T-cell (primary cell): ENCODE measurements at regions not wholly inside any gene's neighbourhood (a gene's known extent, or its start where the extent isn't known, plus 50 kb on each side); places are given as distances from the start of the nearest gene placed in this dataset.

Experiments used
- ATAC-seq, 4 experiments: fragments of 200-7000 bp in 3 of 4; fragments of 150-1000 bp in 1 of 4; cut with Tn5 transposase; replicated peaks in 1 of 4; 1 replicate in 3 of 4; 2 replicates in 1 of 4; pipeline ENCODE4 v1.10.0; 2021; ENCODE audit warnings: moderate library complexity in 3 of 4, mild to moderate bottlenecking in 2 of 4, moderate number of reproducible peaks in 1 of 4
- CTCF ChIA-PET, 2 donors: fragments of 300-600 bp; sonication (Branson Sonifier 250); formaldehyde crosslinking; loops; one replicate each; lab custom pipeline; 2022; ENCODE audit warnings: antibody characterized with exemption in 2 of 2; lab: Charles Lee
- POLR2A ChIA-PET, 2 donors: fragments of 300-600 bp; sonication (Branson Sonifier 250); formaldehyde crosslinking; loops; one replicate each; lab custom pipeline; 2022; ENCODE audit warnings: antibody characterized with exemption in 2 of 2; lab: Charles Lee
- DNase-seq, 35 experiments: peaks; one replicate each; pipeline versions ENCODE4 v3.0.0 to v3.0.0-alpha.2; 2013 to 2023
- H3K27ac ChIP-seq: one replicate; pipeline ENCODE4 v1.5.1; 2013; ENCODE audit warnings: low read length
- H3K27me3 ChIP-seq, 2 experiments: replicated peaks in 1 of 2; 1 replicate in 1 of 2; 2 replicates in 1 of 2; pipeline versions ENCODE4 v1.6.1 to v1.7.0; 2013; ENCODE audit warnings: low read length in 1 of 2, mixed read lengths in 1 of 2; ENCODE audit not compliant: control insufficient read depth in 2 of 2, insufficient read depth in 2 of 2; ENCODE audit errors: extremely low read depth in 1 of 2
- H3K36me3 ChIP-seq, 2 donors: 1 replicate in 1 of 2; 2 replicates in 1 of 2; pipeline versions ENCODE4 v1.6.1 to v1.7.0; 2013; ENCODE audit warnings: low read length in 1 of 2; ENCODE audit not compliant: control insufficient read depth in 2 of 2, insufficient read depth in 1 of 2; ENCODE audit errors: extremely low read depth in 1 of 2
- H3K4me1 ChIP-seq, 2 experiments: 1 replicate in 1 of 2; 2 replicates in 1 of 2; pipeline versions ENCODE4 v1.6.1 to v1.7.0; 2013; ENCODE audit warnings: low read length in 2 of 2, mixed read lengths in 1 of 2; ENCODE audit not compliant: insufficient read depth in 2 of 2, control insufficient read depth in 1 of 2; ENCODE audit errors: extremely low read depth in 1 of 2
- H3K4me3 ChIP-seq, 2 donors: 1 replicate in 1 of 2; 2 replicates in 1 of 2; pipeline versions ENCODE4 v1.5.1 to v1.7.0; 2013; ENCODE audit warnings: mild to moderate bottlenecking in 2 of 2, low read length in 1 of 2, moderate library complexity in 1 of 2; ENCODE audit not compliant: control insufficient read depth in 1 of 2; ENCODE audit errors: extremely low read depth in 1 of 2
- H3K9me3 ChIP-seq: 2 replicates; pipeline ENCODE4 v1.7.0; 2013
- H3K27ac Mint-ChIP-seq, 2 donors: one replicate each; pipeline ENCODE4 v1.8.0; 2020 to 2021; ENCODE audit warnings: mild to moderate bottlenecking in 2 of 2, mixed read lengths in 2 of 2
- H3K27me3 Mint-ChIP-seq, 2 donors: one replicate each; pipeline ENCODE4 v1.8.0; 2021 to 2022; ENCODE audit warnings: mixed read lengths in 2 of 2
- H3K36me3 Mint-ChIP-seq: one replicate; pipeline ENCODE4 v1.8.0; 2021; ENCODE audit warnings: mixed read lengths
- H3K4me1 Mint-ChIP-seq, 3 donors: one replicate each; pipeline ENCODE4 v1.8.0; 2020 to 2022; ENCODE audit warnings: mixed read lengths in 3 of 3, mild to moderate bottlenecking in 1 of 3
- H3K4me3 Mint-ChIP-seq, 3 donors: one replicate each; pipeline ENCODE4 v1.8.0; 2020 to 2022; ENCODE audit warnings: mild to moderate bottlenecking in 3 of 3, mixed read lengths in 3 of 3, moderate library complexity in 3 of 3
- H3K9me3 Mint-ChIP-seq, 3 donors: one replicate each; pipeline ENCODE4 v1.8.0; 2020 to 2022; ENCODE audit warnings: mixed read lengths in 3 of 3
- WGBS: methylation state at CpG from one replicate; pipeline ENCODE4 v1.1.5; 2013; ENCODE audit warnings: missing lambda C conversion rate; ENCODE audit not compliant: insufficient coverage; 5-methylcytosine and 5-hydroxymethylcytosine counted together

DNA sequence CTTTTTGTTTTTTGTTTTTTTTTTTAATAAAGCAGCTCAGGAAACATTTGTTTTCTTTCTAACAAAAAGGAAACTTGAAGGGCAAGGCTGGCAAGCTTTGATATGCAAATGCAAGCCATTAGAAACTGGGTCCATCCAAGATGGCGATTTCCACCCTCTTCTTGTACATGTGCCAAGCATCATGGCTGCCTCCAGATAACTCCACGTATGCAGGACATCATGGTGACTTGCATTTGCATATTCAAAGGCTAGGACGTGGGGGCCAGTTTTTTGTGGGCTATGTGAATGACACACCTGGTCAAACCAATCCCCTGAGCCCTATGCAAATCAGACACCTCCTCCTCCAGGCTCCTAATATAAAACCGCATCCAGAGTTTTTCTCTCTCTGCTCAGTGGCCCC lies 692.6 kb downstream of the FAM133A start:
- peaks cover 0 to 7% of the 10 kb centered on the region in 2 donors for H3K27me3 Mint-ChIP-seq
- CTCF ChIA-PET, result no interaction called here
- ATAC-seq (no peak), DNase-seq (no peak)
- no peak overlapping the region for H3K4me3 Mint-ChIP-seq
- no peaks in the 10 kb centered on the region for H3K36me3 Mint-ChIP-seq
- no peaks in the 10 kb centered on the region for H3K4me1 ChIP-seq
- H3K27ac ChIP-seq, result no peak overlapping the region
- no peak overlapping the region for H3K27ac Mint-ChIP-seq
- no peaks in the 10 kb centered on the region for H3K9me3 ChIP-seq
- H3K9me3 Mint-ChIP-seq, result peaks cover 0 to 13% (median 3%) of the 10 kb centered on the region in 3 donors
- no CpG with 5 or more reads among the region's 4 CpGs for WGBS
- POLR2A ChIA-PET, result no interaction called here
- H3K4me3 ChIP-seq, result no peak overlapping the region
- no peaks in the 10 kb centered on the region for H3K36me3 ChIP-seq
- H3K4me1 Mint-ChIP-seq, result no peaks in the 10 kb centered on the region
- no peaks in the 10 kb centered on the region for H3K27me3 ChIP-seq

DNA sequence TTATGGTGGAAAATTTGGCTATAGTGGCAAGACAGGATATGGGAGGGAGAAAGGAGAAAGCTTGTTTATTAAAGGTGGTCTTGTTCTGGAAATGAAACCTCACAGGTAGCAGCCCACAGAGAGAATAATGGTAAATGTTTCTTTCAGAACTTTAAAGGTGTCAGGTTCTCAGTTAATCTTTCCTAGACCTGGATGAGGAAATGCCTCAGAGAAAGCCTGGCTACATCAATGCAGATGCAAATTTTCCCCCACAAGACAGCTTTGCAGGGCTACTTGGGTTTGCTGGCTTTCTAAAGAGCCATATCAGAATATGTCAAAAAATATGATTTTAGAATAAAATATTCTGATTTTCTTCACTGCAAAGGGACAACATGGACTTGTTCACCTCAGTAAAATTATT lies 715.0 kb downstream of the FAM133A start:
- H3K4me3 Mint-ChIP-seq, result no peak overlapping the region
- ChIA-PET POLR2A (no interaction called here), CTCF (no interaction called here)
- DNase-seq, result no peak
- no peaks in the 10 kb centered on the region for H3K4me1 Mint-ChIP-seq
- Histone ChIP-seq H3K27ac (no peak overlapping the region), H3K4me3 (no peak overlapping the region), H3K36me3 (no peaks in the 10 kb centered on the region), H3K9me3 (no peaks in the 10 kb centered on the region), H3K27me3 (no peaks in the 10 kb centered on the region), H3K4me1 (no peaks in the 10 kb centered on the region)
- peaks cover 0 to 6% of the 10 kb centered on the region in 2 donors for H3K27me3 Mint-ChIP-seq
- H3K36me3 Mint-ChIP-seq, result no peaks in the 10 kb centered on the region
- no peak for ATAC-seq
- peaks cover 2 to 13% (median 9%) of the 10 kb centered on the region in 3 donors for H3K9me3 Mint-ChIP-seq
- no peak overlapping the region for H3K27ac Mint-ChIP-seq

DNA sequence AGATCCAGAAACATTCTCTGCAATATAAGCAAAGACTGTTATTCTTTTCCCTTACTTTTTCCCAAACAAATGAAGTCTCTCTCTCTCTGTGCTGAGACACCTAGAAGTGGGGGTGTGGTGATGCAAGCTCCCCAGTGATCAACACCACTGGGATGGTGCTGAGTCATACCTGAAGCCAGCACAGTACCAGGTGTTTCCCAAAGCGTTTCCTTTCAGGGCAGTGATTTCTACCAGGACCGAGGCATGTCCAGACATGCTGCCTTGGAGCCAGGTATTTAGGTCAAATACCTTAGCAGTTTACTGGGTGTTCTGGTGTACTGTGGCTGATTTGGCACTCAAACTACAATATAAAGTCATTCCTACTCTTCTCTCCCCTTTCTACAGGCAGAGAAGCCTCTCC lies 726.5 kb downstream of the FAM133A start:
- H3K4me3 ChIP-seq, result no peak overlapping the region
- H3K36me3 Mint-ChIP-seq, result no peaks in the 10 kb centered on the region
- ATAC-seq (no peak), DNase-seq (no peak)
- no peak overlapping the region for H3K4me3 Mint-ChIP-seq
- H3K9me3 Mint-ChIP-seq, result peaks cover 0 to 11% (median 6%) of the 10 kb centered on the region in 3 donors
- H3K27ac Mint-ChIP-seq, result no peak overlapping the region
- no peaks in the 10 kb centered on the region for H3K27me3 ChIP-seq
- ChIA-PET CTCF (no interaction called here), POLR2A (no interaction called here)
- no peaks in the 10 kb centered on the region for H3K4me1 Mint-ChIP-seq
- H3K9me3 ChIP-seq, result peaks cover 2% of the 10 kb centered on the region
- peaks cover 0 to 7% of the 10 kb centered on the region in 2 donors for H3K27me3 Mint-ChIP-seq
- no peak overlapping the region for H3K27ac ChIP-seq
- H3K36me3 ChIP-seq, result no peaks in the 10 kb centered on the region
- no CpG with 5 or more reads among the region's 2 CpGs for WGBS
- no peaks in the 10 kb centered on the region for H3K4me1 ChIP-seq

DNA sequence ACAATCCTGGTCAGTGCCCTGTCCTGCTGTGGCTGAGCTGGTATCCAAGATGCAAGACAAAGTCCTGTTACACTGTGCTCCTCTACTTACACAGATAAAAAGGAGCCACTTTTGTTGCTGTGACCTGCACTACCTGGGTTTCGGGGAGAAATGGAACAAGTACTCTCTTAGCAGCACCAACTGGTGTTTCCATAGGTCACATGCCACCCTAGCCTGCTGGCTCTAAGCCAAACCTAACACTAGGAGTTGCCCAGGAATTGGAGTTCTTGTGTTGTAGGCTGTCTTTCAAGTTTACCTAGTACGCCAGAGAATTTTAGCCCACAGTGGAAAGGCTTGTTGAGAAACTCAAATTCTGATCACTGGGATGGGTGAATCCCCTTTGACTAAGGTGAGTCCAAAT lies 727.4 kb downstream of the FAM133A start:
- no peak for DNase-seq
- no peaks in the 10 kb centered on the region for H3K36me3 ChIP-seq
- H3K36me3 Mint-ChIP-seq, result no peaks in the 10 kb centered on the region
- H3K4me1 Mint-ChIP-seq, result no peaks in the 10 kb centered on the region
- peaks cover 0 to 11% (median 6%) of the 10 kb centered on the region in 3 donors for H3K9me3 Mint-ChIP-seq
- H3K27ac Mint-ChIP-seq, result no peak overlapping the region
- H3K27me3 Mint-ChIP-seq, result peaks cover 0 to 7% of the 10 kb centered on the region in 2 donors
- ChIA-PET CTCF (no interaction called here), POLR2A (no interaction called here)
- H3K27ac ChIP-seq, result no peak overlapping the region
- no CpG with 5 or more reads among the region's 2 CpGs for WGBS
- H3K27me3 ChIP-seq, result no peaks in the 10 kb centered on the region
- ATAC-seq, result no peak
- peaks cover 2% of the 10 kb centered on the region for H3K9me3 ChIP-seq
- no peaks in the 10 kb centered on the region for H3K4me1 ChIP-seq
- H3K4me3 Mint-ChIP-seq, result no peak overlapping the region
- no peak overlapping the region for H3K4me3 ChIP-seq

DNA sequence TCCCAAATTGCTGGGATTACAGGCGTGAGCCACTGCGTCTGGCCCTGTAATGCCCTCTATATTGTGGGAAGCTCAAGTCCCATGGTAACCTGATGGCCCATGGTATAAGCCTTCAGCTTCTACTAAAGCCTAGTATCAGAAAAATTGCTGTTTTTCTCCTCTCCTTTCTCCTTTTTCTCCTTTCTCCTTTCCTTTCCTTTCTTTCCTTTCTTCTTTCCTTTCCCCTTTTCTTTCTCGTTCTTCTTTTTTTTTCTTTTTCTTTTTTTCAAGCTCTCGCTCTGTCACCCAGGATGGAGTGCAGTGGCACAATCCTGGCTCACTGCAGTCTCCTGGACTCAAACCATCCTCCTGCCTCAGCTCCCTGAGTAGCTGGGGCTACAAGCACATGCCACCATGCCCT lies 740.7 kb downstream of the FAM133A start:
- H3K27me3 Mint-ChIP-seq, result no peaks in the 10 kb centered on the region
- WGBS, result 75% methylated on average over 2 of the region's 4 CpGs
- CTCF ChIA-PET, result no interaction called here

DNA sequence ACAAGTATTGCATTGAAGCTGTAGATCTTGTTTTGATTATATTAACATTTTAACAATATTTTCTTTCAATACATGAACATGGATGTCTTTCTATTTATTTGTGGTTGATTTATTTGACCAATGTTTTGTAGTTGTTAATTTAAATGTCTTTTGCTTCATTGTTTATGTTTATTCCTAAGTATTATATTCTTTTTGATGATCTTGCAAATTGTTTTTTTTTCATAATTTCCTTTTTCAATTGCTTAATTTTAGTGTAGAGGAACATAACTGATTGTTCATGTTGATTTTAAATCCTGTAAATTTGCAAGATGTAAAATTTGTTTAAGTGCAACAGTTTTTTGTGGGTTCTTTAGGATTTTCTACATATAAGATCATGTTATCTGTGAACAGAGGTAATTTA lies 744.1 kb downstream of the FAM133A start:
- Mint-ChIP-seq H3K4me1 (no peaks in the 10 kb centered on the region), H3K36me3 (no peaks in the 10 kb centered on the region), H3K9me3 (no peaks in the 10 kb centered on the region), H3K27me3 (no peaks in the 10 kb centered on the region), H3K4me3 (no peak overlapping the region), H3K27ac (no peak overlapping the region)
- Histone ChIP-seq H3K27ac (no peak overlapping the region), H3K4me1 (no peaks in the 10 kb centered on the region), H3K27me3 (no peaks in the 10 kb centered on the region), H3K9me3 (no peaks in the 10 kb centered on the region), H3K4me3 (no peak overlapping the region), H3K36me3 (no peaks in the 10 kb centered on the region)
- no peak for ATAC-seq
- no peak for DNase-seq
- ChIA-PET CTCF (no interaction called here), POLR2A (interaction anchor here in 1 of 2 donors (0.7 kb wide), 1 partner anchor 158 kb away, joined by 3 read pairs; no protein-coding TSS in a partner anchor)

More for the DNA sequence above, 740.7 kb downstream of the FAM133A start:
- no peak for DNase-seq
- Mint-ChIP-seq H3K4me1 (no peaks in the 10 kb centered on the region), H3K9me3 (no peaks in the 10 kb centered on the region), H3K27ac (no peak overlapping the region), H3K4me3 (no peak overlapping the region), H3K36me3 (no peaks in the 10 kb centered on the region)
- Histone ChIP-seq H3K27ac (no peak overlapping the region), H3K9me3 (no peaks in the 10 kb centered on the region), H3K4me1 (no peaks in the 10 kb centered on the region), H3K4me3 (no peak overlapping the region), H3K27me3 (no peaks in the 10 kb centered on the region), H3K36me3 (no peaks in the 10 kb centered on the region)
- POLR2A ChIA-PET, result no interaction called here
- no peak for ATAC-seq

DNA sequence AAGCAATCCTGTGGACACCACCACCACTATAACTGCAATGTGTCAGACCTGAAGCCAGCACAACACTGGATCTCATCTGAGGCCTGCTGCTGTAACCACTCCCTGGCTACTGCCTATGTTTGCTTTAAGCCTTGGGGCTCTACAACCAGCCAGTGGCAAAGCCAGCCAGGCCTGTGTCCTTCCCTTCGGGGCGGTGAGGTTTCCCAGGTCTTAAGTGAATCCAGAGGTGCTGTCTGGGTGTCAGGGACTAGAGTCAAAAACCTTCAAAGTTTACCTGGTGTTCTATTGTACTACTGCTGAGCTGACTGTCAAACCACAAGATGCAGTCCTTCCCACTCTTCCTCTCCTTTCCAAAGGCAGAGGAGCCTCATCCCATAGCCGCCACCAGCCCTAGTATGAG lies 750.5 kb downstream of the FAM133A start:
- H3K36me3 Mint-ChIP-seq, result no peaks in the 10 kb centered on the region

More for the DNA sequence above, 750.5 kb downstream of the FAM133A start:
- WGBS, result no CpG with 5 or more reads among the region's 3 CpGs
- peaks cover 0 to 3% (median 0%) of the 10 kb centered on the region in 3 donors for H3K9me3 Mint-ChIP-seq
- CTCF ChIA-PET, result no interaction called here
- no peak overlapping the region for H3K27ac ChIP-seq
- no peaks in the 10 kb centered on the region for H3K27me3 Mint-ChIP-seq
- H3K4me1 ChIP-seq, result no peaks in the 10 kb centered on the region
- H3K36me3 ChIP-seq, result no peaks in the 10 kb centered on the region
- no peaks in the 10 kb centered on the region for H3K27me3 ChIP-seq
- H3K9me3 ChIP-seq, result no peaks in the 10 kb centered on the region
- DNase-seq, result no peak
- ATAC-seq, result no peak
- no peak overlapping the region for H3K4me3 ChIP-seq
- no peaks in the 10 kb centered on the region for H3K4me1 Mint-ChIP-seq
- no peak overlapping the region for H3K4me3 Mint-ChIP-seq
- POLR2A ChIA-PET, result no interaction called here
- no peak overlapping the region for H3K27ac Mint-ChIP-seq
